HepG2 (cell line): ENCODE measurements at regions not wholly inside any gene's neighbourhood (a gene's known extent, or its start where the extent isn't known, plus 50 kb on each side); places are given as distances from the start of the nearest gene placed in this dataset.

ENCODE experiments used
- ATF1 ChIP-seq: IDR thresholded peaks from 2 replicates; pipeline ENCODE4 v1.6.1; 2016; ENCODE audit warnings: mild to moderate bottlenecking, control low read depth
- CHCHD3 ChIP-seq: sonication (generic); formaldehyde crosslinking; IDR thresholded peaks from 2 replicates; pipeline ENCODE4 v1.8.0; 2022; ENCODE audit warnings: mild to moderate bottlenecking, missing genetic modification reagents, moderate library complexity
- FOXJ3 ChIP-seq: sonication (generic); formaldehyde crosslinking; IDR thresholded peaks from 2 replicates; pipeline ENCODE4 v1.4.0; 2020; ENCODE audit warnings: missing genetic modification reagents, mild to moderate bottlenecking, borderline replicate concordance
- KDM6A ChIP-seq: IDR thresholded peaks from 2 replicates; pipeline ENCODE4 v1.6.1; 2016; ENCODE audit warnings: low read depth
- MYC ChIP-seq: sonication (generic); formaldehyde crosslinking; IDR thresholded peaks from 2 replicates; pipeline ENCODE4 v1.9.0; 2021; ENCODE audit warnings: missing genetic modification reagents, borderline replicate concordance
- NCOA2 ChIP-seq: sonication (generic); formaldehyde crosslinking; IDR thresholded peaks from 2 replicates; pipeline ENCODE4 v1.8.0; 2022; ENCODE audit warnings: inconsistent platforms
- POLR2A ChIP-seq, 2 experiments: IDR thresholded peaks; 2 replicates each; pipeline ENCODE4 v1.6.1; 2011; ENCODE audit warnings: low read depth in 2 of 2, low read length in 2 of 2, mild to moderate bottlenecking in 1 of 2, moderate library complexity in 1 of 2; ENCODE audit not compliant: insufficient read depth in 1 of 2
- RAD21 ChIP-seq: fragments of 450-650 bp; formaldehyde crosslinking; IDR thresholded peaks from 2 replicates; pipeline ENCODE4 v1.5.0; 2020; ENCODE audit warnings: mild to moderate bottlenecking
- TF ChIP-seq, protein P1 (sequence below): sonication (generic); formaldehyde crosslinking; IDR thresholded peaks from 2 replicates; pipeline ENCODE4 v1.5.1; 2020; ENCODE audit warnings: mild to moderate bottlenecking, missing genetic modification reagents, moderate library complexity
- TF ChIP-seq, protein P2 (sequence below): sonication (generic); formaldehyde crosslinking; IDR thresholded peaks from 2 replicates; pipeline ENCODE4 v1.4.0; 2020; ENCODE audit warnings: missing genetic modification reagents
- TF ChIP-seq, protein P3 (sequence below): sonication (generic); formaldehyde crosslinking; IDR thresholded peaks from 2 replicates; pipeline ENCODE4 v1.8.0; 2022; ENCODE audit warnings: mild to moderate bottlenecking, missing genetic modification reagents, borderline replicate concordance
- TF ChIP-seq, protein P4 (sequence below): sonication (generic); formaldehyde crosslinking; IDR thresholded peaks from 2 replicates; pipeline ENCODE4 v1.4.0; 2020; ENCODE audit warnings: missing genetic modification reagents

DNA sequence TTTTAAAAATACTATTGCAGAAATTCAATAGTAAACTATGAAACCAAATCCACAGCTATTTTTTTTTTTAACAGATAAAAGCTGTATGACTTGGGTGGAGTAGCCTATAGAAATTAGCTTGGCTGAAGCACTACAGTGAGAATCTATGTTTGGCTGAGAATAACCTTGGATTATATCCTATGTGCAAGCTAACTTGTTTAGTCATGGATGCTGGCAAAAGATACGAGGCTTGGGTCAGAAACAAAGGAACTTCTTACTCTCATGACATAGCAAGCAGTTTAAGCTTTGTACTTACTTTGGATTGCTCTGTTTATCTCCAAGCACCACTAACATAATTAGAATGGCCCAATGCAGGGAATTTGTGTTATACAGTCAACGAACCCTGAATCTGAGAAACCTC, 119.2 kb upstream of the GRID2 start:
- TF ChIP-seq, protein P1, sequence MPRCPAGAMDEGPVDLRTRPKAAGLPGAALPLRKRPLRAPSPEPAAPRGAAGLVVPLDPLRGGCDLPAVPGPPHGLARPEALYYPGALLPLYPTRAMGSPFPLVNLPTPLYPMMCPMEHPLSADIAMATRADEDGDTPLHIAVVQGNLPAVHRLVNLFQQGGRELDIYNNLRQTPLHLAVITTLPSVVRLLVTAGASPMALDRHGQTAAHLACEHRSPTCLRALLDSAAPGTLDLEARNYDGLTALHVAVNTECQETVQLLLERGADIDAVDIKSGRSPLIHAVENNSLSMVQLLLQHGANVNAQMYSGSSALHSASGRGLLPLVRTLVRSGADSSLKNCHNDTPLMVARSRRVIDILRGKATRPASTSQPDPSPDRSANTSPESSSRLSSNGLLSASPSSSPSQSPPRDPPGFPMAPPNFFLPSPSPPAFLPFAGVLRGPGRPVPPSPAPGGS (CRISPR knock-in tag) = no peak
- TF ChIP-seq, protein P2, sequence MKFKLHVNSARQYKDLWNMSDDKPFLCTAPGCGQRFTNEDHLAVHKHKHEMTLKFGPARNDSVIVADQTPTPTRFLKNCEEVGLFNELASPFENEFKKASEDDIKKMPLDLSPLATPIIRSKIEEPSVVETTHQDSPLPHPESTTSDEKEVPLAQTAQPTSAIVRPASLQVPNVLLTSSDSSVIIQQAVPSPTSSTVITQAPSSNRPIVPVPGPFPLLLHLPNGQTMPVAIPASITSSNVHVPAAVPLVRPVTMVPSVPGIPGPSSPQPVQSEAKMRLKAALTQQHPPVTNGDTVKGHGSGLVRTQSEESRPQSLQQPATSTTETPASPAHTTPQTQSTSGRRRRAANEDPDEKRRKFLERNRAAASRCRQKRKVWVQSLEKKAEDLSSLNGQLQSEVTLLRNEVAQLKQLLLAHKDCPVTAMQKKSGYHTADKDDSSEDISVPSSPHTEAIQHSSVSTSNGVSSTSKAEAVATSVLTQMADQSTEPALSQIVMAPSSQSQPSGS (CRISPR knock-in tag) = no peak
- no peak for TF ChIP-seq FOXJ3 (CRISPR knock-in tag)
- no peak for TF ChIP-seq KDM6A
- TF ChIP-seq, protein P3, sequence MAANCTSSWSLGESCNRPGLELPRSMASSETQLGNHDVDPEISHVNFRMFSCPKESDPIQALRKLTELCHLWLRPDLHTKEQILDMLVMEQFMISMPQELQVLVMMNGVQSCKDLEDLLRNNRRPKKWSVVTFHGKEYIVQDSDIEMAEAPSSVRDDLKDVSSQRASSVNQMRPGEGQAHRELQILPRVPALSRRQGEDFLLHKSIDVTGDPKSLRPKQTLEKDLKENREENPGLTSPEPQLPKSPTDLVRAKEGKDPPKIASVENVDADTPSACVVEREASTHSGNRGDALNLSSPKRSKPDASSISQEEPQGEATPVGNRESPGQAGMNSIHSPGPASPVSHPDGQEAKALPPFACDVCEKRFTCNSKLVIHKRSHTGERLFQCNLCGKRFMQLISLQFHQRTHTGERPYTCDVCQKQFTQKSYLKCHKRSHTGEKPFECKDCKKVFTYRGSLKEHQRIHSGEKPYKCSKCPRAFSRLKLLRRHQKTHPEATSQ (CRISPR knock-in tag) = no peak
- TF ChIP-seq POLR2A (IDR thresholded peaks at IDR 0.05; ENCODE audit: insufficient read depth in 1 of 2, low read depth in 2 of 2, low read length in 2 of 2) = no peak
- TF ChIP-seq CHCHD3 (CRISPR knock-in tag) = no peak
- no peak for TF ChIP-seq MYC (CRISPR knock-in tag)
- no peak for TF ChIP-seq NCOA2 (CRISPR knock-in tag)
- TF ChIP-seq RAD21 (CRISPR knock-in tag) = no peak
- no peak for TF ChIP-seq ATF1 (CRISPR knock-in tag)
- TF ChIP-seq, protein P4, sequence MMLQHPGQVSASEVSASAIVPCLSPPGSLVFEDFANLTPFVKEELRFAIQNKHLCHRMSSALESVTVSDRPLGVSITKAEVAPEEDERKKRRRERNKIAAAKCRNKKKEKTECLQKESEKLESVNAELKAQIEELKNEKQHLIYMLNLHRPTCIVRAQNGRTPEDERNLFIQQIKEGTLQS (CRISPR knock-in tag) = no peak
